ENCODE measurements at regions not wholly inside any gene's neighbourhood (a gene's known extent, or its start where the extent isn't known, plus 50 kb on each side); places are given as distances from the start of the nearest gene placed in this dataset.

DNA sequence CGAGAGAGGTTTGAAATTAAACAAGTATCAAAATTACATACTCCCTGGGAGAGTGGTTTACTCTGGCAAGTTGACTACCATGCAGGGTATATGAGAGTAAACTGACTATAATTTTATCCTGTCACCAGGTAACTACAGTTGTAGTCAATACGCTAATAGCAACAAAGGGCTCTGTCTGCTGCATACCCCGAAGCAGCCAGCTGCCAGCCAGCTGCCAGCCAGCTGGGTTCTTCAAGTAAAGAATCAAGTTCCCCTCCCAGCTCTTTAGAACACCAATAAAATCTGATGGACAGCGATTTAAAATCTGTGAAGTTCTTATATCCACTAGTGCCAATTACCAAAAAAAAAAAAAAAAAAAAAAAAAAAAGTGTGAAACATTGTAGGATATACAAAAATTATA lies 417.7 kb upstream of the CFAP20DC start:
- TF ChIP-seq, protein P1, sequence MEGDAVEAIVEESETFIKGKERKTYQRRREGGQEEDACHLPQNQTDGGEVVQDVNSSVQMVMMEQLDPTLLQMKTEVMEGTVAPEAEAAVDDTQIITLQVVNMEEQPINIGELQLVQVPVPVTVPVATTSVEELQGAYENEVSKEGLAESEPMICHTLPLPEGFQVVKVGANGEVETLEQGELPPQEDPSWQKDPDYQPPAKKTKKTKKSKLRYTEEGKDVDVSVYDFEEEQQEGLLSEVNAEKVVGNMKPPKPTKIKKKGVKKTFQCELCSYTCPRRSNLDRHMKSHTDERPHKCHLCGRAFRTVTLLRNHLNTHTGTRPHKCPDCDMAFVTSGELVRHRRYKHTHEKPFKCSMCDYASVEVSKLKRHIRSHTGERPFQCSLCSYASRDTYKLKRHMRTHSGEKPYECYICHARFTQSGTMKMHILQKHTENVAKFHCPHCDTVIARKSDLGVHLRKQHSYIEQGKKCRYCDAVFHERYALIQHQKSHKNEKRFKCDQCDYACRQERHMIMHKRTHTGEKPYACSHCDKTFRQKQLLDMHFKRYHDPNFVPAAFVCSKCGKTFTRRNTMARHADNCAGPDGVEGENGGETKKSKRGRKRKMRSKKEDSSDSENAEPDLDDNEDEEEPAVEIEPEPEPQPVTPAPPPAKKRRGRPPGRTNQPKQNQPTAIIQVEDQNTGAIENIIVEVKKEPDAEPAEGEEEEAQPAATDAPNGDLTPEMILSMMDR (IDR thresholded peaks at IDR 0.05; ENCODE audit: poor library complexity) = no peak
- no peak for TF ChIP-seq EZH2 (IDR thresholded peaks at IDR 0.05; ENCODE audit: borderline replicate concordance)

All from hepatocyte (in vitro differentiated cells).